GM18519 (cell line): ENCODE measurements at regions not wholly inside any gene's neighbourhood (a gene's known extent, or its start where the extent isn't known, plus 50 kb on each side); places are given as distances from the start of the nearest gene placed in this dataset.
"Not testable (repeated sequence)": the region's sequence is repeated elsewhere in the genome, so short reads cannot be mapped to it uniquely, and the experiment has no call there.

ENCODE experiments used
- ATAC-seq: cut with Tn5 transposase; IDR thresholded peaks from one replicate; pipeline ENCODE4 v1.9.1; 2021; ENCODE audit warnings: mild to moderate bottlenecking, moderate library complexity; ENCODE audit not compliant: unreplicated experiment, low FRiP score

- ATAC-seq, result no peak
Measured at GRCh38 chr5:117623042-117623805, 1048.6 kb upstream of the SEMA6A start.

- ATAC-seq, result no peak
Measured at GRCh38 chr5:117621921-117622320, 1047.3 kb upstream of the SEMA6A start.

GRCh38 chr5:117615226-117615625, 1040.6 kb upstream of the SEMA6A start:
- ATAC-seq, result no peak

- no peak for ATAC-seq
Measured at GRCh38 chr5:117614408-117614807, 1039.8 kb upstream of the SEMA6A start.

GRCh38 chr5:117604845-117605244, 1030.2 kb upstream of the SEMA6A start:
- ATAC-seq, result no peak

GRCh38 chr5:117599811-117600210, 1025.2 kb upstream of the SEMA6A start:
- ATAC-seq, result not testable (repeated sequence)

GRCh38 chr5:117594166-117594565, 1019.5 kb upstream of the SEMA6A start:
- no peak for ATAC-seq

GRCh38 chr5:117590944-117591343, 1016.3 kb upstream of the SEMA6A start:
- peak; percentile 68 for ATAC-seq

GRCh38 chr5:117588611-117589010, 1014.0 kb upstream of the SEMA6A start:
- no peak for ATAC-seq

GRCh38 chr5:117587111-117587510, 1012.5 kb upstream of the SEMA6A start:
- no peak for ATAC-seq

- no peak for ATAC-seq
Measured at GRCh38 chr5:117568622-117569021, 994.0 kb upstream of the SEMA6A start.

GRCh38 chr5:117568126-117568525, 993.5 kb upstream of the SEMA6A start:
- ATAC-seq, result no peak

- no peak for ATAC-seq
Measured at GRCh38 chr5:117562647-117563046, 988.0 kb upstream of the SEMA6A start.

GRCh38 chr5:117561531-117561930, 986.9 kb upstream of the SEMA6A start:
- ATAC-seq, result no peak

- no peak for ATAC-seq
Measured at GRCh38 chr5:117559005-117559844, 984.6 kb upstream of the SEMA6A start.

GRCh38 chr5:117551236-117551635, 976.6 kb upstream of the SEMA6A start:
- ATAC-seq, result no peak

GRCh38 chr5:117547192-117547591, 972.6 kb upstream of the SEMA6A start:
- ATAC-seq, result no peak

- no peak for ATAC-seq
Measured at GRCh38 chr5:117539692-117540091, 965.1 kb upstream of the SEMA6A start.

GRCh38 chr5:117533792-117534191, 959.2 kb upstream of the SEMA6A start:
- ATAC-seq, result no peak

GRCh38 chr5:117533051-117533670, 958.5 kb upstream of the SEMA6A start:
- not testable (repeated sequence) for ATAC-seq

GRCh38 chr5:117519957-117520500, 945.4 kb upstream of the SEMA6A start:
- no peak for ATAC-seq
